Amygdala (tissue), 56 donors: ENCODE measurements at regions not wholly inside any gene's neighbourhood (a gene's known extent, or its start where the extent isn't known, plus 50 kb on each side); places are given as distances from the start of the nearest gene placed in this dataset.
"Not testable (repeated sequence)": the region's sequence is repeated elsewhere in the genome, so short reads cannot be mapped to it uniquely, and the experiment has no call there.

Experiments
- DNase-seq, 56 donors: peaks; one replicate each; lab custom pipeline; 2025; lab: John Stamatoyannopoulos, UW

DNA sequence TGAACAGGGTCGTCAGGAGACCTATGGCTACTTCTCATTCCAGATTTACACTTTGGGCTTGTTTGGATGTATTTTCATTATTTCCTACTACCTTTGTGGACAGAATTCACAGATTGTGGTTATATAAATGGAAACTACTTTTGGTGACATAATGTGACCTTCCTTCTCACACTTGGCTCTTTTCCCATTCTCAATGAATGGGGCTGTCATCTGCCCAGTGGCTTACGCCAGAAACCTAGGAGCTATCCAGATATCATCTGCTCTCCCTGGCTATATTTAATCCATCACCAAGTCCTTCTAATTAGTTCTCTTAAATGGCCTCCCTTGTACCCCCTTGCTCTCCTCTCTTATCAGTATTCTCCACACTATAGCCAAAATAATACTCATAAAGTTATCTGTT, 1606.8 kb downstream of the KHDRBS2 start:
- DNase-seq: no peak

GRCh38 chr6:60671369-60671768, 1614.7 kb downstream of the KHDRBS2 start:
- no peak for DNase-seq

GRCh38 chr6:60670036-60670435, 1616.0 kb downstream of the KHDRBS2 start:
- no peak for DNase-seq

DNA sequence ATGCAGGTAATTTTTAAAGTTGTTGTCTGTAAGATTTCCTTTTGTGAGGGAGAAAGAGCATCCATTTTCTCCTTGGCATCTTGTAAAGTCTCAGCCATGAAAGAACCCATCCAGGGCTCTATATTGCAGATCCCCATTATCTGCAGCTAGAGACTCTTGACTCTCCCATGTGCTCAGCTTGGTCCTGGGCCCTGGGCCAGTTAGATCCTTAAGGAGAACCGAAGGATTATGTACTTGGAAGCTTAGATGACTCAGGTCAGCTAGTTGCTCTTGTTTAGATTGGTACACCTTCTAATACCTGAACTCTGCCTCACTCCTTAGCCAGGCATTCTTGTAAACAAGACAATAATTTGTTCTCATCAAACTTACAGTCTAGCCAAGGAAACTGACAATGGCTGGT, 1617.6 kb downstream of the KHDRBS2 start:
- DNase-seq: no peak

- not testable (repeated sequence) for DNase-seq
Measured at GRCh38 chr6:60663199-60663598, 1622.8 kb downstream of the KHDRBS2 start.

DNA sequence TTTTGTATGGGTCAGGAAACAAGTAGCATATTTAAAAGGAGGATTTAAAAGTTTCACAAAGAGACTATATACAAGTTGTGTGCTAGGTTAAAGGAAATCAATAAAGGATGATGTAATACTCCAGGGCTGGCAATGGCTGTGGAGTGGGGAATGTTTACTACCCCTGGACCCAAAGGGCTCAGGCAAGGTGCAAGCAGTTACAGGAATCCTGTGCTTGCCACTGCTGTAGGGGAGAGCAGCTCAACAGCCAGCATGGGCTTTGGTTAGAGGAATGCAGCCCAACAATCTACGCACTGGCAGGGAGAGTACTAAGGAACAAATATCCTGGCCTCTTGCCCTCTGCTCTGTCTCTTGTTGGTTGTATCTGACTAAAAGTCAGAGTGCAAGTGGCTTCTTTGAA, 1642.2 kb downstream of the KHDRBS2 start:
- no peak for DNase-seq

DNA sequence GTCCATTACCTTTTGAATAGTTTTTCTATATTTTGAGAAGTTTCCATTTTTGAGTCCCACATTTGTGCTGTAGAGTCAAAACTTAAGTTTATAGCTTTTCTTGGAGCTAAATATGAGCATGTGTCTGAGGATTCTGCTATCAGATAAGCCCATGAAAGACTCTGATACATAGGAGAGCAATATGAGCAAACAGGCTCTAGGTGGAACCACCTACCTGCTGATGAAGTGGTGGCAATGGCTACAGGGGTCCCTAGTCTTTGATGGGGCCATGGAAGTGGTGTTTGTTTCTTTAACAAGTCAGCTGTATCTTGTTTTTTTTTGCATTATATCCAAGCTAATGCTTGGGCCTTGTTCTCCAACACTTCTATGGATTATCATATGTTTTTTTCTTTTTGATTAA, 1646.8 kb downstream of the KHDRBS2 start:
- not testable (repeated sequence) for DNase-seq
